Spleen (tissue), 11 donors: ENCODE measurements at regions not wholly inside any gene's neighbourhood (a gene's known extent, or its start where the extent isn't known, plus 50 kb on each side); places are given as distances from the start of the nearest gene placed in this dataset.
A peak's percentile ranks its signal among the peaks of the same experiment; 100 is the strongest.
"Not testable (repeated sequence)": the region's sequence is repeated elsewhere in the genome, so short reads cannot be mapped to it uniquely, and the experiment has no call there.

Experiments used
- DNase-seq: peaks from one replicate; pipeline ENCODE4 v3.0.0-alpha.2; 2020
- H3K27ac ChIP-seq, 8 donors: fragments of 200-600 bp; sonication (generic) in 7 of 8; 1 replicate in 4 of 8; 2 replicates in 4 of 8; pipeline versions ENCODE4 v1.5.0 to v1.8.0; 2016 to 2021; ENCODE audit warnings: inconsistent platforms in 4 of 8, mild to moderate bottlenecking in 4 of 8, moderate library complexity in 1 of 8
- H3K27me3 ChIP-seq, 7 donors: fragments of 200-600 bp; sonication (generic) in 6 of 7; replicated peaks in 1 of 7; 1 replicate in 4 of 7; 2 replicates in 3 of 7; pipeline versions ENCODE4 v1.5.0 to v1.8.0; 2016 to 2021; ENCODE audit warnings: inconsistent platforms in 3 of 7, mild to moderate bottlenecking in 1 of 7
- H3K36me3 ChIP-seq, 6 donors: fragments of 200-600 bp; sonication (generic) in 5 of 6; 1 replicate in 4 of 6; 2 replicates in 2 of 6; pipeline versions ENCODE4 v1.5.0 to v1.8.0; 2016 to 2021; ENCODE audit warnings: inconsistent platforms in 2 of 6
- H3K4me1 ChIP-seq, 6 donors: fragments of 200-600 bp; sonication (generic) in 5 of 6; 1 replicate in 3 of 6; 2 replicates in 3 of 6; pipeline versions ENCODE4 v1.5.0 to v1.8.0; 2016 to 2021; ENCODE audit warnings: inconsistent platforms in 3 of 6
- H3K4me3 ChIP-seq, 8 donors: fragments of 200-600 bp; sonication (generic) in 7 of 8; 1 replicate in 4 of 8; 2 replicates in 4 of 8; pipeline versions ENCODE4 v1.5.0 to v1.8.0; 2016 to 2021; ENCODE audit warnings: inconsistent platforms in 4 of 8, mild to moderate bottlenecking in 4 of 8, moderate library complexity in 2 of 8
- H3K9me3 ChIP-seq, 8 donors: fragments of 200-600 bp; sonication (generic) in 7 of 8; 1 replicate in 4 of 8; 2 replicates in 4 of 8; pipeline versions ENCODE4 v1.5.0 to v1.8.0; 2016 to 2021; ENCODE audit warnings: inconsistent platforms in 4 of 8
- CTCF ChIP-seq, 11 experiments: fragments of 200-600 bp in 7 of 11; fragments of 450-650 bp in 4 of 11; sonication (generic) in 4 of 11; IDR thresholded peaks in 8 of 11; conservative IDR thresholded peaks in 3 of 11; 1 replicate in 7 of 11; 2 replicates in 4 of 11; pipeline versions ENCODE4 v1.4.0 to v1.8.0; 2016 to 2021; ENCODE audit warnings: antibody characterized with exemption in 11 of 11, inconsistent platforms in 4 of 11, mild to moderate bottlenecking in 1 of 11
- POLR2A ChIP-seq, 3 donors: fragments of 450-650 bp; IDR thresholded peaks; one replicate each; pipeline ENCODE4 v1.5.1; 2017; ENCODE audit warnings: antibody characterized with exemption in 3 of 3, mild to moderate bottlenecking in 1 of 3
- POLR2AphosphoS5 ChIP-seq, 3 donors: sonication (generic); formaldehyde crosslinking; IDR thresholded peaks; one replicate each; pipeline ENCODE4 v1.5.1; 2017; ENCODE audit warnings: antibody characterized with exemption in 3 of 3
- WGBS, 5 donors: extraction: QIAGEN DNeasy Blood & Tissue Kit in 3 of 5; methylation state at CpG; one replicate each; pipeline versions ENCODE4 v1.1.5 to v1.1.7; 2013 to 2018; 5-methylcytosine and 5-hydroxymethylcytosine counted together
- intact Hi-C: fragments of 100-400 bp; cut with DNase I; formaldehyde crosslinking; loops from one replicate; pipeline ENCODE4 v1.15.0; 2023; ENCODE audit warnings: low total_unique reads
- donor health status: healthy with polysubstance abuse.
- donor health status: DM: no; HTN: no; CAD: no; lungs with moderate emphysema.
- donor health status: DM: no; HTN: no; CAD: no.
- donor health status: Bipolar disorder and iron deficiency.
- donor health status: healthy.
- donor health status: DM: no; HTN: no; CAD: no.
- donor health status: DM: yes; HTN: yes; CAD: no.

- peaks cover 0 to 14% (median 0%) of the 10 kb centered on the region in 6 donors for H3K4me1 ChIP-seq
- H3K27me3 ChIP-seq, result no peaks in the 10 kb centered on the region
- WGBS, 5 donors, result 67 to 94% (median 76%) methylated on average over 5 of the region's 5 CpGs
- DNase-seq, result no peak
- H3K4me3 ChIP-seq, result no peak overlapping the region
- intact Hi-C loops, result no loop called here
- TF ChIP-seq POLR2A (IDR thresholded peaks at IDR 0.05) (no peak), POLR2AphosphoS5 (IDR thresholded peaks at IDR 0.05) (no peak)
- H3K36me3 ChIP-seq, result no peaks in the 10 kb centered on the region
- H3K9me3 ChIP-seq, result no peaks in the 10 kb centered on the region
- peak overlapping the region in 1 of 8 donors; percentile 2 for H3K27ac ChIP-seq
These were observed 145.2 kb upstream of the CITED2 start for GRCh38 chr6:139519571-139520031.

- 84 to 96% (median 89%) methylated on average over 5 of the region's 5 CpGs for WGBS, 5 donors
- Histone ChIP-seq H3K27me3 (no peaks in the 10 kb centered on the region), H3K36me3 (no peaks in the 10 kb centered on the region), H3K27ac (no peak overlapping the region), H3K9me3 (no peaks in the 10 kb centered on the region), H3K4me1 (peaks cover 0 to 11% (median 0%) of the 10 kb centered on the region in 6 donors), H3K4me3 (no peak overlapping the region)
- no peak for DNase-seq
- no peak for TF ChIP-seq CTCF (IDR thresholded peaks at IDR 0.05 in 8 of 11, conservative IDR thresholded peaks at IDR 0.05 in 3 of 11)
- TF ChIP-seq POLR2AphosphoS5 (IDR thresholded peaks at IDR 0.05), result no peak
- TF ChIP-seq POLR2A (IDR thresholded peaks at IDR 0.05), result no peak
- intact Hi-C loops, result no loop called here
These were observed 144.6 kb upstream of the CITED2 start for GRCh38 chr6:139519097-139519496.

GRCh38 chr6:139518556-139519091 lies 144.2 kb upstream of the CITED2 start:
- Histone ChIP-seq H3K4me3 (no peak overlapping the region), H3K27ac (peak overlapping the region in 2 of 8 donors; percentile 8 to 44), H3K4me1 (peaks cover 0 to 11% (median 0%) of the 10 kb centered on the region in 6 donors), H3K9me3 (no peaks in the 10 kb centered on the region), H3K27me3 (no peaks in the 10 kb centered on the region), H3K36me3 (no peaks in the 10 kb centered on the region)
- 80 to 93% (median 86%) methylated on average over 12 of the region's 12 CpGs for WGBS, 5 donors
- intact Hi-C loops, result no loop called here
- no peak for TF ChIP-seq POLR2A (IDR thresholded peaks at IDR 0.05)
- TF ChIP-seq POLR2AphosphoS5 (IDR thresholded peaks at IDR 0.05), result no peak
- no peak for TF ChIP-seq CTCF (IDR thresholded peaks at IDR 0.05 in 8 of 11, conservative IDR thresholded peaks at IDR 0.05 in 3 of 11)
- DNase-seq, result no peak

- H3K4me3 ChIP-seq, DNase-seq, intact Hi-C loops, H3K27me3 ChIP-seq, H3K9me3 ChIP-seq, H3K36me3 ChIP-seq: not testable (repeated sequence)
- peak overlapping the region in 2 of 8 donors; percentile 8 to 44 for H3K27ac ChIP-seq
- WGBS, 5 donors, result 63 to 89% (median 68%) methylated on average over 13 to 14 of the region's 14 CpGs
- peaks cover 0 to 11% (median 0%) of the 10 kb centered on the region in 6 donors for H3K4me1 ChIP-seq
These were observed 143.6 kb upstream of the CITED2 start for GRCh38 chr6:139517998-139518555.

GRCh38 chr6:139515511-139515910 lies 141.1 kb upstream of the CITED2 start:
- DNase-seq, result no peak
- no peaks in the 10 kb centered on the region for H3K27me3 ChIP-seq
- no peaks in the 10 kb centered on the region for H3K9me3 ChIP-seq
- intact Hi-C loops, result no loop called here
- H3K4me1 ChIP-seq, result peaks cover 0 to 11% (median 0%) of the 10 kb centered on the region in 6 donors
- H3K27ac ChIP-seq, result no peak overlapping the region
- H3K36me3 ChIP-seq, result no peaks in the 10 kb centered on the region
- 52 to 75% (median 64%) methylated on average over 3 of the region's 3 CpGs for WGBS, 5 donors
- no peak overlapping the region for H3K4me3 ChIP-seq
- TF ChIP-seq POLR2A (IDR thresholded peaks at IDR 0.05) (no peak), POLR2AphosphoS5 (IDR thresholded peaks at IDR 0.05) (no peak), CTCF (IDR thresholded peaks at IDR 0.05 in 8 of 11, conservative IDR thresholded peaks at IDR 0.05 in 3 of 11) (no peak)
